GM21825 (cell line): ENCODE measurements at regions not wholly inside any gene's neighbourhood (a gene's known extent, or its start where the extent isn't known, plus 50 kb on each side); places are given as distances from the start of the nearest gene placed in this dataset.
"Not testable (repeated sequence)": the region's sequence is repeated elsewhere in the genome, so short reads cannot be mapped to it uniquely, and the experiment has no call there.

Experiments
- ATAC-seq: cut with Tn5 transposase; IDR thresholded peaks from one replicate; pipeline ENCODE4 v1.9.1; 2021; ENCODE audit warnings: mild to moderate bottlenecking, moderate library complexity; ENCODE audit not compliant: unreplicated experiment

- ATAC-seq = no peak
Measured at GRCh38 chr3:110957247-110958025, 114.2 kb upstream of the NECTIN3 start.

DNA sequence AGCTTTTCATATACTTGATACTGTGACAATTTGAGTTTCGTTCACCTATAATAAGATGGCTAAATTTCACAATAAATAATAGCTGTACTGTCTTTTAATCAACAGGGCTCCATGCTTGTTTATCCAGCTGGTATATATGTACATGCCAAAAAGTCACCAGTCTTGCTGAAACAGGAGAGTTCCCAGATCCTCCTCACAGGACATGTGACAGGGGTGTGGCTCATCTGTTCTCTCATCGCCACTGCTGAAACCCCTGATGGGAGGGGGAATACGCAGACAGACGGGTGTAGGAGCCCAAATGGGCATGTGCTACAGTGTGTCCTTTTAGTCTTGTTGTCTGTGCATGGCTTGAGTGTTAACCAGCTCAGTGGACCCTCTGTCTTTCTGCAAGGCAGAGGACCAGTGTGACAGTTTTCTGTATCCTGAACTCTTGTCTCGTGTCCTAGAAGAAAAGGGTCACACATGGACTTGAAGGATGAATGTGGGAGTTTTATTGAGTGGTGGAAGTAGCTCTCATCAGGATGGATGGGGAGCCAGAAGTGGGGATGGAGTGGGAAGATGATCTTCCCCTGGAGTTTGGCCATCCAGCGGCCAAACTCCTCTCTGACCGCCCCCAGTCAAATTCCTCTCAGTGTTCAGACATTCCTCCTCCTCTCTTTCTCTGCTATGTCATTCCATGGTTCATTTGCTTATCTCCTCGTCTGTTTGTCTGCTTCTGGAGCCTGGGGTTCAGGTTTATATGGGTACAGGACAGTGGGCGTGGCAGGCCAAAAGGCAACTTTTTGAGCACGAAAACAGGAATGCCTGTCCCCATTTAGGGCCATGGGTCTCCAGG lies 113.1 kb upstream of the NECTIN3 start:
- no peak for ATAC-seq

DNA sequence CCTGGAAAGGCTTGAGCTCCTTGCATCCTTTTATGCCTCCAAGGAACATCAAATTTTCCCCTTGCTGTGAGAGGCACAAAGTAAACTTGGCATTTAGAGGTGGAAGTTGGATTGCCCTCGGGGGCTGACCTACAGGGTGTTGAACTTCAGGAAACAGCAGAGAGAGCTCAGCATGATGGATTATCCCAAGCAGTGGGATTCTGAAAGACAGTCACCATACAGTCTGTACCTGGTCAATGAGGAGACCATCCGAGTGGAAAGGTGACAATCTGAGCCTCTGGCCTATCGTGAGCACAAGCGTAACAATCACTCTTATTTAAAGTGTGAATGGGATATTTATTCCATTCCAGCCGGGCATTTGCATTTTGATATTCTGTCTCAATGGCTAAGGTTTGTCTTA lies 105.6 kb upstream of the NECTIN3 start:
- ATAC-seq = no peak

- ATAC-seq = no peak
Measured at GRCh38 chr3:110966966-110967663, 104.5 kb upstream of the NECTIN3 start.

DNA sequence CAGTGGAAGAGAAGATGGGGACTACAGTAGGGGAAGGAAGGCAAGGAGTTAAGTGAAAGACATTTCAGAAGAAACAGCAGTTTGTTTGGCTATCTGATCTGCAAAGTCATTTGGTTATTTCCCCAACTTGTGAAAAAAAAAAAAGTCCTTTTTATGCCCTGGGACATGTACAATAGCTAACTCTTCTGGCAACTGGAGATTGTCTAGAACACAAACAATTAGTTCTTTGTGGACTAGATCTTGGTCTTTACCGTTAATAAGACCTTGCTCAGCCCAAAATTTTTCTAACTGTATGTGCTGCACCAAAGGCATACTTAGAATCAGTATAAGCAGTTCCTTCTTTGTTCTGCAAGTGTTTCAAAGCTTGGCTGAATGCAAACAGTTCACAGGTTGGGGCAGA lies 103.5 kb upstream of the NECTIN3 start:
- ATAC-seq = no peak

- no peak for ATAC-seq
Measured at GRCh38 chr3:110969229-110970211, 102.1 kb upstream of the NECTIN3 start.

GRCh38 chr3:110971010-110971601 lies 100.5 kb upstream of the NECTIN3 start:
- ATAC-seq = no peak

- ATAC-seq = no peak
Measured at GRCh38 chr3:110973263-110973895, 98.2 kb upstream of the NECTIN3 start.

DNA sequence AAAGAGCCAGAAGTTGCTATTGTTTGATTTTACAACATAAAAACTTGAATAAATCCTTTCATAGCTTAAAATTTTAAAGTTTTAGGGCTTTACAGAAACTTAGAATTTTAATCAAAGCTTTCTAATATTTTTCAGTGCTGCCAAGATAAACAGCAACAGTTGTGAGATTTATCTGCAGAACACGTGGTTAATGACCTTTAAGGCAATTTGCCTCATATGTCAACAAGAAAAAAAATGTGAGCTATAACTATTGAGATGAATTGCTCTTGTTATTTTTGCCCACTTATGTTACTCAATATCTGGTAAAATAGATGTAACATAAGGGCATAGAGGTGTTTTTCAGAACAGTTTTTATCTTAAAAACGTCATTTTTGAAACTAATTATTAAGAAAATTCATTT lies 96.7 kb upstream of the NECTIN3 start:
- ATAC-seq = no peak

- no peak for ATAC-seq
Measured at GRCh38 chr3:110984456-110985250, 87.0 kb upstream of the NECTIN3 start.

DNA sequence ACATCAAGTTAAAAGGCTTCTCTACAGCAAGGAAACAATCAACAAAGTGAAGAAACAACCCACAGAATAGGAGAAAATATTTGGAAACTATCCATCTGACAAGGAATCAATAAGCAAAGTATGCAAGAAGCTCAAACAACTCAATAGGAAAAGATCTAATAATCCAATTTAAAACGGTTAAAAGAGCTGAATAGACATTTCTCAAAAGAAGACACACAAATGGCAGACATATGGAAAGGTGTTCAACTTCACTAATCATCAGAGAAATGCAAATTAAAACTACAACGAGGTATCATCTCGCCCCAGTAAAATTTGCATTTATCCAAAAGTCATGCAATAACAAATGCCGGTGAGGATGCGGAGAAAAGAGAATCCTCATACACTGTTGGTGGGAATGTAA lies 82.2 kb upstream of the NECTIN3 start:
- no peak for ATAC-seq

- ATAC-seq = no peak
Measured at GRCh38 chr3:110995461-110996231, 76.0 kb upstream of the NECTIN3 start.

DNA sequence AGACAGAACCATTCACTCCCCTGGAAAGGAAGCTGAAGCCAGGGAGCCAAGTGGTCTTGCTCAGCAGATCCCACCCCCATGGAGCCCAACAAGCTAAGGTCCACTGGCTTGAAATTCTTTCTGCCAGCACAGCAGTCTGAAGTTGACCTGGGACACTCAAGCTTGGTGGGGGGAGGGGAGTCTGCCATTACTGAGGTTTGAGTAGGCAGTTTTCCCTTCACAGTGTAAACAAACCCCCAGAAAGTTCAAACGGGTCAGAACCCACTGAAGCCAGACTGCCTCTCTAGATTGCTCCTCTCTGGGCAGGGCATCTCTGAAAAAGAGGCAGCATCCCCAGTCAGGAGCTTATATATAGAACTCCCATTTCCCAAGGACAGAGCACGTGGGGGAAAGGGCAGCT lies 72.8 kb upstream of the NECTIN3 start:
- not testable (repeated sequence) for ATAC-seq

GRCh38 chr3:111006485-111006884 lies 65.1 kb upstream of the NECTIN3 start:
- ATAC-seq = not testable (repeated sequence)

GRCh38 chr3:111012388-111013248 lies 59.0 kb upstream of the NECTIN3 start:
- no peak for ATAC-seq
